ENCODE measurements at regions not wholly inside any gene's neighbourhood (a gene's known extent, or its start where the extent isn't known, plus 50 kb on each side); places are given as distances from the start of the nearest gene placed in this dataset.
A peak's percentile ranks its signal among the peaks of the same experiment; 100 is the strongest.

- Histone ChIP-seq H3K23ac (ENCODE audit: insufficient read length) (no peak overlapping the region), H3K27ac (ENCODE audit: low read depth, low read length) (no peak overlapping the region), H2BK12ac (ENCODE audit: low read depth, low read length) (peak overlapping the region; percentile 96; the same call in 1 of the 2 replicates), H4K20me1 (replicated peaks in 1 of 2; ENCODE audit: control insufficient read depth in 1 of 2, insufficient read depth in 2 of 2, low read length in 2 of 2) (no peaks in the 10 kb centered on the region), H3K4me2 (ENCODE audit: insufficient read depth in 1 of 2, low read depth in 2 of 2, low read length in 2 of 2) (peak overlapping the region; percentile 24 to 55; a peak in 3 of 4 replicates), H3K4me3 (ENCODE audit: extremely low read depth in 1 of 4, insufficient read depth in 2 of 4, low read depth in 3 of 4, low read length in 4 of 4) (peak overlapping the region in 1 of 4 experiments; percentile 31; a peak in 1 of 8 replicates), H3K4me1 (replicated peaks in 1 of 4; ENCODE audit: control insufficient read depth in 3 of 4, insufficient read depth in 4 of 4, low read length in 3 of 4) (peaks cover 9 to 22% (median 10%) of the 10 kb centered on the region in 4 experiments), H2BK20ac (ENCODE audit: low read length) (no peak overlapping the region; the same call in 1 of the 2 replicates), H4K5ac (ENCODE audit: insufficient read length, low read depth, low read length) (no peak overlapping the region), H3K9ac (replicated peaks in 1 of 4; ENCODE audit: extremely low read depth in 1 of 4, low read depth in 3 of 4, low read length in 3 of 4) (no peak overlapping the region), H3K4ac (replicated peaks; ENCODE audit: insufficient read length, low read depth, low read length) (peak overlapping the region; percentile 11), H4K8ac (ENCODE audit: extremely low read depth, insufficient read depth, low read length) (no peak overlapping the region), H2BK5ac (ENCODE audit: low read depth, low read length) (no peak overlapping the region), H2BK120ac (replicated peaks; ENCODE audit: low read depth, low read length) (no peak overlapping the region), H3K79me2 (ENCODE audit: control insufficient read depth in 1 of 2, insufficient read depth in 2 of 2, low read length in 2 of 2) (no peaks in the 10 kb centered on the region), H3K56ac (replicated peaks; ENCODE audit: insufficient read length, low read depth, low read length) (no peak overlapping the region), H3K79me1 (ENCODE audit: low read depth, low read length) (no peaks in the 10 kb centered on the region), H2BK15ac (ENCODE audit: low read length) (no peak overlapping the region; the same call in 1 of the 2 replicates), H3K27me3 (replicated peaks in 1 of 4; ENCODE audit: control insufficient read depth in 3 of 4, extremely low read depth in 1 of 4, insufficient read depth in 3 of 4, low read length in 3 of 4) (no peaks in the 10 kb centered on the region), H4K91ac (replicated peaks; ENCODE audit: insufficient read length, low read length) (no peak overlapping the region), H3K14ac (ENCODE audit: insufficient read length) (no peak overlapping the region), H2AK5ac (ENCODE audit: low read depth, low read length) (no peak overlapping the region), H3K18ac (ENCODE audit: extremely low read depth, low read length) (0 out of 2 replicates have a peak overlapping the region, but pooled peaks have one; percentile 51), H3K36me3 (ENCODE audit: control insufficient read depth in 2 of 4, insufficient read depth in 4 of 4, low read length in 3 of 4) (no peaks in the 10 kb centered on the region), H3K9me3 (ENCODE audit: insufficient read depth in 2 of 2, low read depth in 1 of 2, low read length in 1 of 2) (no peaks in the 10 kb centered on the region), H2AFZ (ENCODE audit: low read length) (no peak overlapping the region), H3K23me2 (ENCODE audit: low read depth, low read length) (no peaks in the 10 kb centered on the region)
- CTCF ChIA-PET (ENCODE audit: partially characterized antibody): interaction anchor here (0.6 to 1.6 kb wide), 6 partner anchors 12 to 151 kb away, joined by 3 to 4 read pairs (median 3); no protein-coding TSS in a partner anchor
- POLR2A ChIA-PET (ENCODE audit: partially characterized antibody): interaction anchor here (1.5 kb wide), 1 partner anchor 12 kb away, joined by 4 read pairs; no protein-coding TSS in a partner anchor
- FAIRE-seq: no peak
- no peak for DNase-seq (ENCODE audit: low read depth in 1 of 2, low spot score in 2 of 2)
- WGBS, 2 experiments (ENCODE audit: extremely low coverage in 1 of 2, insufficient coverage in 1 of 2, insufficient read length in 1 of 2, insufficient replicate concordance in 2 of 2, low coverage in 1 of 2, low lambda C conversion rate in 2 of 2, missing lambda C conversion rate in 1 of 2): 62% methylated on average over 5 of the region's 5 CpGs; no CpG with 5 or more reads in 1 of the 2 experiments
- no peak for TF ChIP-seq SUZ12 (IDR thresholded peaks at IDR 0.05; ENCODE audit: low read length)
- TF ChIP-seq BCL11A (IDR thresholded peaks at IDR 0.05; ENCODE audit: low read depth in 2 of 2, low read length in 2 of 2): no peak
- no peak for TF ChIP-seq TAF7 (optimal IDR thresholded peaks at IDR 0.05; ENCODE audit: borderline replicate concordance, low read depth, low read length)
- TF ChIP-seq MAX (IDR thresholded peaks at IDR 0.05): no peak
- TF ChIP-seq POLR2A (IDR thresholded peaks at IDR 0.05; ENCODE audit: control extremely low read depth in 1 of 2, low read depth in 2 of 2, low read length in 2 of 2): no peak
- no peak for TF ChIP-seq GTF2F1 (IDR thresholded peaks at IDR 0.05; ENCODE audit: borderline replicate concordance, low read depth, low read length)
- no peak for TF ChIP-seq RNF2 (IDR thresholded peaks at IDR 0.05; ENCODE audit: borderline replicate concordance, low read depth, low read length, missing control alignments, poor library complexity, severe bottlenecking)
- TF ChIP-seq RBBP5 (IDR thresholded peaks at IDR 0.05; ENCODE audit: borderline replicate concordance, low read depth, low read length): no peak
- no peak for TF ChIP-seq CEBPB (IDR thresholded peaks at IDR 0.05; ENCODE audit: low read depth, low read length)
- no peak for TF ChIP-seq RXRA (IDR thresholded peaks at IDR 0.05; ENCODE audit: insufficient read depth, low read depth, low read length)
- no peak for TF ChIP-seq TEAD4 (IDR thresholded peaks at IDR 0.05; ENCODE audit: low read depth, low read length)
- no peak for TF ChIP-seq E2F6 (IDR thresholded peaks at IDR 0.05)
These were observed 318.6 kb upstream of the B3GAT1 start for GRCh38 chr11:134730561-134731212.
